A673 (cell line): ENCODE measurements at regions not wholly inside any gene's neighbourhood (a gene's known extent, or its start where the extent isn't known, plus 50 kb on each side); places are given as distances from the start of the nearest gene placed in this dataset.
"Not testable (repeated sequence)": the region's sequence is repeated elsewhere in the genome, so short reads cannot be mapped to it uniquely, and the experiment has no call there.

Experiments used
- CTCF ChIP-seq: fragments of 300-800, 200-600 bp; sonication (generic); conservative IDR thresholded peaks from 2 replicates; pipeline ENCODE4 v1.5.1; 2017; ENCODE audit warnings: low read depth, mild to moderate bottlenecking, antibody characterized with exemption, low read length, moderate library complexity, mixed read lengths
- EZH2 ChIP-seq: fragments of 200-600 bp; sonication (generic); IDR thresholded peaks from 2 replicates; pipeline ENCODE4 v1.6.1; 2017; ENCODE audit warnings: borderline replicate concordance, low read depth, mild to moderate bottlenecking, mixed read lengths, antibody characterized with exemption, low read length; ENCODE audit not compliant: poor library complexity, severe bottlenecking

DNA sequence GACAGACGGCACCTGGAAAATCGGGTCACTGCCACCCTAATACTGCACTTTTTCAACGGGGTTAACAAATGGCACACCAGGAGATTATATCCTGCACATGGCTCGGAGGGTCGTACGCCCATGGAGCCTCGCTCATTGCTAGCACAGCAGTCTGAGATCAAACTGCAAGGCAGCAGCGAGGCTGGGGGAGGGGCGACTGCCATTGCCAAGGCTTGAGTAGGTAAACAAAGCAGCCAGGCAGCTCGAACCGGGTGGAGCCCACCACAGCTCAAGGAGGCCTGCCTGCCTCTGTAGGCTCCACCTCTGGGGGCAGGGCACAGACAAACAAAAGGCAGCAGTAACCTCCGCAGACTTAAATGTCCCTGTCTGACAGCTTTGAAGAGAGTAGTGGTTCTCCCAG lies 270.7 kb downstream of the XPNPEP1 start:
- not testable (repeated sequence) for TF ChIP-seq CTCF, EZH2
